ENCODE measurements at regions not wholly inside any gene's neighbourhood (a gene's known extent, or its start where the extent isn't known, plus 50 kb on each side); places are given as distances from the start of the nearest gene placed in this dataset.

- no peak for TF ChIP-seq CTCF (IDR thresholded peaks at IDR 0.05)
- no peak overlapping the region for H3K4me3 ChIP-seq (ENCODE audit: low read length)
- DNase-seq (no peak), ATAC-seq (ENCODE audit: poor library complexity) (no peak)
- Mint-ChIP-seq H3K27me3 (no peaks in the 10 kb centered on the region), H3K27ac (no peak overlapping the region), H3K9me3 (peaks cover 18% of the 10 kb centered on the region), H3K36me3 (ENCODE audit: low read depth) (no peaks in the 10 kb centered on the region), H3K4me3 (no peak overlapping the region), H3K4me1 (ENCODE audit: low read depth) (no peaks in the 10 kb centered on the region)
- POLR2A ChIA-PET, result no interaction called here
- H3K27ac ChIP-seq (ENCODE audit: low read depth in 1 of 2, low read length in 2 of 2), result no peak overlapping the region
- no peaks in the 10 kb centered on the region for H3K36me3 ChIP-seq (ENCODE audit: insufficient read depth, low read length)
- CTCF ChIA-PET, result no interaction called here
- intact Hi-C loops (cut with DNase I, micrococcal nuclease), result no loop called here
- H3K9me3 ChIP-seq (ENCODE audit: control insufficient read depth in 1 of 2, insufficient read depth in 1 of 2, low read length in 2 of 2), result peaks cover 5 to 6% of the 10 kb centered on the region in 2 experiments
- no peaks in the 10 kb centered on the region for H3K4me1 ChIP-seq (ENCODE audit: insufficient read depth, low read length)
- no peaks in the 10 kb centered on the region for H3K27me3 ChIP-seq (ENCODE audit: control insufficient read depth in 1 of 2, insufficient read depth in 2 of 2, low read length in 2 of 2)
Observed at GRCh38 chr4:34644579-34645115, 1599.7 kb downstream of the ARAP2 start.

DNA sequence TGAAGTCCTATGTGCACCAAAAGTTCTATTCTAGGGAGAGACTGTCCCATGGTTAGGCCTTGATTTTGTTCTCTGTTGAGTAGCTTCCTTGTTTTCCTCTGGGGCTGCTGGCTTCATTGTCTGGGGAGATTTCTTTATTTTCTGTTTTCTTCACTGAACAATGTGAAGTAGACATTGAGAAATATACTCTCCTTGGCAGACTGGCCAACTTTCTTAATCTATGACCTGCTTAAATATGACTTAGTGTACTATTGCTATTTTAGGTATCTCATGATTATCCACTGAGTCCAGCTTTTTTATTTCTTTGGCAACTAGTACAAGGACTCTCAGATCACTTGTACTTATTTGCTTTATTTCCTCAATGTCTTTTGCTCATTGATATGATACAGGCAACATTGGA is 1594.6 kb downstream of the ARAP2 start:
- no peak for ATAC-seq (ENCODE audit: poor library complexity)
- Histone ChIP-seq H3K4me3 (ENCODE audit: low read length) (no peak overlapping the region), H3K27me3 (ENCODE audit: control insufficient read depth in 1 of 2, insufficient read depth in 2 of 2, low read length in 2 of 2) (no peaks in the 10 kb centered on the region), H3K4me1 (ENCODE audit: insufficient read depth, low read length) (no peaks in the 10 kb centered on the region), H3K27ac (ENCODE audit: low read depth in 1 of 2, low read length in 2 of 2) (no peak overlapping the region), H3K36me3 (ENCODE audit: insufficient read depth, low read length) (no peaks in the 10 kb centered on the region), H3K9me3 (ENCODE audit: control insufficient read depth in 1 of 2, insufficient read depth in 1 of 2, low read length in 2 of 2) (peaks cover 0 to 4% of the 10 kb centered on the region in 2 experiments)
- Mint-ChIP-seq H3K9me3 (peaks cover 2% of the 10 kb centered on the region), H3K4me1 (ENCODE audit: low read depth) (no peaks in the 10 kb centered on the region), H3K27ac (no peak overlapping the region), H3K27me3 (no peaks in the 10 kb centered on the region), H3K36me3 (ENCODE audit: low read depth) (no peaks in the 10 kb centered on the region), H3K4me3 (no peak overlapping the region)
- no peak for TF ChIP-seq CTCF (IDR thresholded peaks at IDR 0.05)
- ChIA-PET CTCF (no interaction called here), POLR2A (no interaction called here)
- no peak for DNase-seq
- intact Hi-C loops (cut with DNase I, micrococcal nuclease), result no loop called here

DNA sequence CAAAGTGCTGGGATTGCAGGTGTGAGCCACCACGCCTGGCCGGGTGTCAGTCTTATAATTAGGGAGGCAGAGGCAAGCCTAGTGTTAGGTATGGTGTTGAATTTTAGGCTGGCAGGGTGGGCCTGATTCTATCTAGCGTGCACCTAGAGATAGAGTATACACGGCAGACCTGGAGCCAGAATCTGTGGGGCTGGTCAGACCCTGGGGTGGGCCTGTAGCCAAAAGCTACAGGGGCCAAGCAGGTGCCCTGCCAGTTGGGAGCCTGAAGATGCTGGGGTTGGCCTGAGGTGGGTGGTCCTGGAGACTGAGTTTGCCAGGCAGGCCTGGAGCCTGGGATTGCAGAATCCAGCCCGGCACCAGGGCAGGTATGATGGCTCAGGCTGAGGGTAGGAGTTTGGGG is 1580.3 kb downstream of the ARAP2 start:
- H3K36me3 Mint-ChIP-seq (ENCODE audit: low read depth), result no peaks in the 10 kb centered on the region
- no peak overlapping the region for H3K27ac Mint-ChIP-seq
- intact Hi-C loops (cut with DNase I, micrococcal nuclease), result no loop called here
- no peaks in the 10 kb centered on the region for H3K4me1 Mint-ChIP-seq (ENCODE audit: low read depth)
- Histone ChIP-seq H3K27ac (ENCODE audit: low read depth in 1 of 2, low read length in 2 of 2) (no peak overlapping the region), H3K36me3 (ENCODE audit: insufficient read depth, low read length) (no peaks in the 10 kb centered on the region), H3K4me1 (ENCODE audit: insufficient read depth, low read length) (no peaks in the 10 kb centered on the region), H3K27me3 (ENCODE audit: control insufficient read depth in 1 of 2, insufficient read depth in 2 of 2, low read length in 2 of 2) (no peaks in the 10 kb centered on the region), H3K9me3 (ENCODE audit: control insufficient read depth in 1 of 2, insufficient read depth in 1 of 2, low read length in 2 of 2) (peaks cover 0 to 16% of the 10 kb centered on the region in 2 experiments), H3K4me3 (ENCODE audit: low read length) (no peak overlapping the region)
- no peak overlapping the region for H3K4me3 Mint-ChIP-seq
- ChIA-PET CTCF (no interaction called here), POLR2A (no interaction called here)
- H3K9me3 Mint-ChIP-seq, result peaks cover 13% of the 10 kb centered on the region
- ATAC-seq (ENCODE audit: poor library complexity), result no peak
- no peaks in the 10 kb centered on the region for H3K27me3 Mint-ChIP-seq
- DNase-seq, result no peak
- no peak for TF ChIP-seq CTCF (IDR thresholded peaks at IDR 0.05)
